ENCODE measurements at regions not wholly inside any gene's neighbourhood (a gene's known extent, or its start where the extent isn't known, plus 50 kb on each side); places are given as distances from the start of the nearest gene placed in this dataset.

- DNase-seq (ENCODE audit: low read depth in 2 of 2): no peak
Observed at GRCh38 chr10:129134371-129134770, 332.7 kb upstream of the MGMT start.

GRCh38 chr10:129135624-129136023, 331.4 kb upstream of the MGMT start:
- no peak for DNase-seq (ENCODE audit: low read depth in 2 of 2)

- DNase-seq (ENCODE audit: low read depth in 2 of 2): no peak
Observed at GRCh38 chr10:129136074-129136473, 331.0 kb upstream of the MGMT start.

GRCh38 chr10:129136951-129137350, 330.1 kb upstream of the MGMT start:
- DNase-seq (ENCODE audit: low read depth in 2 of 2): no peak

GRCh38 chr10:129140921-129141885, 325.8 kb upstream of the MGMT start:
- DNase-seq (ENCODE audit: low read depth in 2 of 2): no peak

GRCh38 chr10:129151281-129151680, 315.8 kb upstream of the MGMT start:
- DNase-seq (ENCODE audit: low read depth in 2 of 2): no peak

GRCh38 chr10:129156406-129156805, 310.6 kb upstream of the MGMT start:
- peak in 1 of 2 donors; percentile 47 for DNase-seq (ENCODE audit: low read depth in 2 of 2)

- no peak for DNase-seq (ENCODE audit: low read depth in 2 of 2)
Observed at GRCh38 chr10:129157185-129157584, 309.9 kb upstream of the MGMT start.

- peak; percentile 43 to 71 for DNase-seq (ENCODE audit: low read depth in 2 of 2)
Observed at GRCh38 chr10:129161150-129161549, 305.9 kb upstream of the MGMT start.

- DNase-seq (ENCODE audit: low read depth in 2 of 2): no peak
Observed at GRCh38 chr10:129163531-129163930, 303.5 kb upstream of the MGMT start.

GRCh38 chr10:129165076-129165720, 301.8 kb upstream of the MGMT start:
- DNase-seq (ENCODE audit: low read depth in 2 of 2): no peak

GRCh38 chr10:129165770-129166169, 301.3 kb upstream of the MGMT start:
- DNase-seq (ENCODE audit: low read depth in 2 of 2): no peak

- DNase-seq (ENCODE audit: low read depth in 2 of 2): no peak
Observed at GRCh38 chr10:129168660-129169059, 298.4 kb upstream of the MGMT start.

GRCh38 chr10:129169115-129169514, 297.9 kb upstream of the MGMT start:
- no peak for DNase-seq (ENCODE audit: low read depth in 2 of 2)

- DNase-seq (ENCODE audit: low read depth in 2 of 2): no peak
Observed at GRCh38 chr10:129170812-129171211, 296.2 kb upstream of the MGMT start.

GRCh38 chr10:129171812-129172211, 295.2 kb upstream of the MGMT start:
- DNase-seq (ENCODE audit: low read depth in 2 of 2): no peak

- DNase-seq (ENCODE audit: low read depth in 2 of 2): no peak
Observed at GRCh38 chr10:129174232-129175014, 292.6 kb upstream of the MGMT start.

- no peak for DNase-seq (ENCODE audit: low read depth in 2 of 2)
Observed at GRCh38 chr10:129179245-129179971, 287.6 kb upstream of the MGMT start.

- peak in 1 of 2 donors; percentile 4 for DNase-seq (ENCODE audit: low read depth in 2 of 2)
Observed at GRCh38 chr10:129179972-129180678, 286.9 kb upstream of the MGMT start.

- DNase-seq (ENCODE audit: low read depth in 2 of 2): no peak
Observed at GRCh38 chr10:129184196-129184595, 282.8 kb upstream of the MGMT start.

GRCh38 chr10:129187331-129187730, 279.7 kb upstream of the MGMT start:
- DNase-seq (ENCODE audit: low read depth in 2 of 2): no peak

Data from dermis microvascular lymphatic vessel endothelial cell (primary cell).